DMS53 treated with DMSO at 0.1 percent for 48 hours (cell line): ENCODE measurements at regions not wholly inside any gene's neighbourhood (a gene's known extent, or its start where the extent isn't known, plus 50 kb on each side); places are given as distances from the start of the nearest gene placed in this dataset.
A peak's percentile ranks its signal among the peaks of the same experiment; 100 is the strongest.

ENCODE experiments used
- DNase-seq: peaks from one replicate; lab custom pipeline; 2025; ENCODE audit not compliant: unreplicated experiment; lab: John Stamatoyannopoulos, UW

DNA sequence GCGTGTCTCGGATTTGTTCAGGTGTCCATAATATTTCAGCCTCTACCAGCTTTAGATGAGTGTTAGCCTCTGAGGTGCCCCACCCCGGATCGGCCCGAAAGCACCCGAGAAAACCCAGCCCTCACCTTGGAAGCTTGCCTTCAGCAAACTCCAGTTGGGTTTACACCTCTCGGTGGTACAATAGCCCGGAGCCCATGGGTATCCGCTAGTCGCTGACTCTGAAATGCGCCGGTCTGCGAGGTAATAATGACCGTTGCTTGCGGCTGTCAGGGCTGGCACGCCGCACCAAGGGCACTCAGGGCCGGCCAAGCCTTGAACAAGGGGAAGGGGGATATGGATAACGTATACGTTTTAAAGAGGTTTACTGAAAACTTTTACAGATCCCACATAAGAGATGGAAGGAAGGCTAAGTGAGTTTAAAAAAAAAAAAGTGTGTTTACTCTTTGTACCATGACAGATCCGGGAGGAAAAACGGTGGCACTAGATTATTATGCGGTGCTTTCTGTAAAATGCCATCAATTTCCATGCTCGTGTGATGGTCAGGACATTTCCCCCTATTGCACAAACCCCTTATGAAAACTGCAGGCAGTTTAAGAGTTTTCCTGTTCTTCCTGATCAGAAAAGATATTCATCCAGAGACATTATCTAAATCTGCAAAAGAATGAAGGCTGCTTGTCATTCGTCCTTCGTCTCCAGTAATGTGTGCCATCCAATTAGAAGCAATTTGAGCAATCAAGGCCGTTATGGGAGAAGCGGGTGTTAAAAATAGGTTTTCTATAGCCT, 124.2 kb downstream of the TMEM161B start:
- no peak for DNase-seq

DNA sequence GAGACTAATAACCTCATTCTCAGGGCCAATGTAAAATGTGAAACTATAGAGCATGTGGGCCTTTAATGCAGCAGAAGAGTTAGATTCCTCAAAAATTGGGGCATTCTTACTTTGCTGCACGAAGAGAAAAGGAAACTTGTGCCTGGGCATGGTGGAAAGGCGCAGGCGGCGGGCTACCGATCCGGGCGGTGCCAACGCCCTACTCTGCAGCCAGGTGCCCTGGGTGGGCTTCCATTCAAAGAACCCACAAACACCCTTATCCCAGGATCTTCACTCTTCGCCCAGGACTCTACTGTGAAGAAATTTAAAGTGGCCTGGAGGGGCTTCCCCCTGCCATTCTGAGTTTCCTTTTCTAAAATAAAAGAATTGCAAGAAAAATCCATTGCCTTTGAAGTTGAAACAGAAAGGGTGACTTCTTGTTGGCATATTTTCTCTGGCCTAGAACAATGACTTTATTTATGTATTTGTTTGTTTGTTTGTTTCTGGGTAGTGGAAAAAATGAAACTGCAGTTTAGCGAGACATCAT, 124.9 kb downstream of the TMEM161B start:
- no peak for DNase-seq

DNA sequence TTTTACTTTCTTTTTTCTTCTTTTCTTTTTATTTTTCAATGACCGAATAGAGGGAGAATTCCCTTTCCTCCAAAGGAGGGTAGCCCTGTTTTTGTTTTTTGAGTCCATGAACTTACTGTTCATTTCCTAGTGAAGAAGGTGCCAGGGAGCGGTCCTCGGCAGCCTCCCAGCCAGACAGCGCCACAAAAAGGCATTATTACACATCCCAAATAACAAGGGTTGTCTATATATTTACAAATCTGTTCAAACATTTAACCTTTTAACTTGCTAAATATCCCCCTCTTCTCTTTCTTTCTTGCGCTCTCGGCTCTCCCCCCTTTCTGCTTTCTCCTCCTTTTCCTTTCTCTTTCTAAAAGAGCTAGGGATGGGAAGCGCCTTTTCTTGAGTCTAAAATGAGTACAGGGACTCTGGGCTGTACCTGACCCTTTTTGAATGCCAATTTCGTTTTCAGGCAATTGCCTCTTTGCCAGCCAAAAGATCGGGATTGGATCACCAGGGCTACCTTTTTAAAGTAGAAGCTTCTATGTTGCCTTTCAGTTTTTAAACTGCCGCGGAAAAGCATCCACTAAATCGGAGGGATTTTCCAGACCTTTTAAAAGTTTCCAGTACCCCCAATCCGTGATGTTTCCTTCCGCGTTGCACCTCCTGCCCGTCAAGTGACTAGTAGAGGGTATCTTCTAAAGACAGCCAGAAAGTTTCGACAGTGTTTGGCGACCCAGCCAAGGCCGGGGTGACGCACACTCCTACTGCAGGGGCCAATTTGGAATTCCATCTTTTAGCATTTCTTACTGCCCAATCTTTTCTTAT, 125.6 kb downstream of the TMEM161B start:
- DNase-seq: no peak

DNA sequence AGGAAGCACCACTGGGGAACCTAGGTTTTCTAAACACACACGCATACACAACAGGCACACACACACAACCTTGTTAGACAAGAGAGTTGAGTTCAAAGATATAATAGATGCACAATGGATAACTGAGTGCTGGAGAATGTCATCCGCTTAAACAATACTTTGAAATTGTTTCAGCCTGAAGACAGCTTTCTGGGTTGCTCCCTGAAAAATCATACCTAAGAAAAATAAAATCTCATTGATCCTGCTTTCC, 126.1 kb downstream of the TMEM161B start:
- no peak for DNase-seq

DNA sequence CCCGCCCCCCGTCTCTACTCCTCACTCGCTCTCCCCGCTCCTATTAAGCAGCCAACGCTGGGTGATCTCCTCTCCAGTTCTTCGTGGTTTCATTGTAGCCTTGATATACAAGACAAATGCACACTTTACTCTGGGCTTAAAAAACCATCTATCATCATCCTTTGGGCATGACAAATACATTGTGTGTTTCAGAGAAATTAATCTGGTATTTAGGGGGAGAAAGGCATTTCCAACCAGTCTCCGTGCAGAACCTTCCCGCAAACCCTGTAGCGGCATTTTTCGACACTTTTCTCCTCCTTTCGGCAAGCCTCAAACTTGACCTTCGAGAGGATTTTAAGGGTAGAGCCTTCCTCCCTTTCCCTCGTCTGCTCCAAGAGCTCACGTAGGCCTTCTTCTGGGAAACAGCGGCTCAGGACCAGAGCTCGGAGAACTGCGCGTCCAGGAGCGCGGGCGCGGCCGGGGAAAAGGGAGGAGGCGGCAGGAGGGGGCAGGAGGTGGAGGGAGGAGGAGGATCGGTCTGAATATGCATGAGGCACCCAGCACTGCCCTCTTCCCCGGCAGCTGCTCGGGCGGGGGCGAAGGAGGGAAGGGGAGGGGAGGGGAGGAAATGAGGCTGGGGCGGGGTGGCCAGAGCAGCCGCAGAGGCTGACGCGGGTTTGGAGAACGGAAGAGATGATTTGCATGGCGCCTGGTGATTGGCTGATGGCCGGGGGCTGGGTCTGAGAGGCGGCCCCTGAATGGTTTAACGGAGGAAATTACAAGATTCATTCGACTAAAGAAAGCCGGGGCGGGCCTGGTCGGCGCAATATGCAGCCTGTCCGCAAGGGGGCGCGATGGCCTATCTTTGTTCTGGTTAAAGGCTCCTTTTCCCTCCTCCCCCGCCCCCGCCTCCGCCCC, 127.5 kb downstream of the TMEM161B start:
- peak; percentile 97 for DNase-seq

DNA sequence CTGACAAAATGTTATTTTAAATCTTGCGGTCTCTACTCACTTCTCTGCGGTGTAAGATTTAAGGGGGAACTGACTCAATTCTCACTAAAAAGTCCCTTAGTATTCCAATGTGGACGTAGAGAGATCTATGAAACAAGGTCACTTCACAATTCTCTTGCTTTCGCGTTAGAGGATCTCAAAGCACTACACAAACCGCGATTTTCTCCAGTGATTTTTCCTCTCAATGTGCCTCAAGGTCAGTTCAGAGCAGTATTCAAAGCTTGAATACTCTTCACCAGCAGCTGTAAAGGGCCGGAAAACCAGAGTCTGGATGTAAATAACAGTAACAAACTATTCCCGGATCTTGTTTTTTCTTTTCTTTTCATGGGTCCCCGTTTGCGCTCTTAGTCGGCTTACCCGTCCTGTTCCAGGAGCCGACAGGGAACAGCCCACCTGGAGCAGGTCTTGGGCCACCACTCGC, 128.2 kb downstream of the TMEM161B start:
- DNase-seq: peak; percentile 55

DNA sequence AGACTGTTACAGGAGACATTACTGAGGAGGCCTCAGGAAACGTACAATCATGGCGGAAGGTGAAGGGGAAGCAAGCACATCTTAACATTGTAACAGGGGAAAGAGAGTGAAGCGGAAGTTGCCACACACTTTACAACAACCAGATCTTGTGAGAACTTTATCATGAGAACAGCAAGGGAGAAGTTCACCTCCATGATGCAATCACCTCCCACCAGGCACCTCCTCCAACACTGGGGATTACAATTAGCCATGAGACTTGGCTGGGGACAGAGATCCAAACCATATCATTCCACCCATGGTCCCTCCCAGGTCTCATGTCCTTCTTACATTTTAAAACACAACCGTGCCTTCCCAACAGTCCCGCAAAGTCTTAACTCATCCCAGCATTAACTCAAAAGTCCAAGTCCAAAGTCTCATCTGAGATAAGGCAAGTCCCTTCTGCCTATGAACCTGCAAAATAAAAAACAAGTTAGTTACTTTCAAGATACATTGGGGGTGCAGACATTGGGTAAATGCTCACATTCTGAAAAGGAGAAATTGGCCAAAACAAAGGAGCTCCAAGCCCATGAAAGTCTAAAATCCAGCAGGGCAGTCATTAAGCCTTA, 138.3 kb downstream of the TMEM161B start:
- DNase-seq: no peak

DNA sequence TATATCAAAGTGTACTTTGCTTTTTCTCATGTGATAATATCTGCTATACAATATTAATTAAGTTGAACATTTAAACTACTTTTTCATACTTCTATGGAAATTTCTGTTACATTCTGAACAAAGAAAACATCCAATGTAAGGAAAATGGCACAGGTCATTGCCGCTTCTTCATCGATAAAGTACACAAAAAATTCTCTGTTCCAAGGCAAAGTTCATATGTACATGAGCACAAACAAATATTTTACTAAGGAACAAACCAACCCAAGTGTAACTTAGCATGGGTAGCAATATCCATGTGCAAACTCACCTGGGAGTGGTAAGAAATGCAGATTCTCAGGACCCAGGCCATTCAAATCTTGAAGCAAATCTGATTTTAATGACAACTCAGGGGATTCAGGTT, 139.8 kb downstream of the TMEM161B start:
- DNase-seq: no peak

DNA sequence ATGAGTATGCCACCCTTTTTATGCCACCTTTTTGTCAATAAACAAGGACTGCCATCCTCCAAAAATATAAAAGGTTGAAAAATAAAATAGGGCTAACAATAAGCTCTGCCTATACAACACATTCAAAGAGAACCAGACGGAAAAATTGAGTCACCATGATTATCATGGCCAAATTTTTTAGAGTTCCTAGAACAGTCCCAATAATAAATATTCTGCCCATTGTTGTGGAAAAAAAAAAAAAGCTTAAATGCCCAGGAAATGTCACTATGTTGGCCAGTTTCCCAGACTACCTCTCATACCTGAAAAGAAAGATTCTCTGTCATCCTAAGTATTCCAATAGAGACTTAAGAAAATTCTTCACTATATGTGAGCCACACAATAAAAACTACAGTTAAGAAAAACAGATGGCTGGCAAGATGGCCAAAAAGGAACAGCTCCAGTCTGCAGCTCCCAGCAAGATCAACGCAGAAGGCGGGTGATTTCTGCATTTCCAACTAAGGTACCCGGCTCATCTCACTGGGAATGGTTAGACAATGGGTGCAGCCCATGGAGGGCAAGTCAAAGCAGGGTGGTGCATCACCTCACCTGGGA, 149.0 kb downstream of the TMEM161B start:
- no peak for DNase-seq

DNA sequence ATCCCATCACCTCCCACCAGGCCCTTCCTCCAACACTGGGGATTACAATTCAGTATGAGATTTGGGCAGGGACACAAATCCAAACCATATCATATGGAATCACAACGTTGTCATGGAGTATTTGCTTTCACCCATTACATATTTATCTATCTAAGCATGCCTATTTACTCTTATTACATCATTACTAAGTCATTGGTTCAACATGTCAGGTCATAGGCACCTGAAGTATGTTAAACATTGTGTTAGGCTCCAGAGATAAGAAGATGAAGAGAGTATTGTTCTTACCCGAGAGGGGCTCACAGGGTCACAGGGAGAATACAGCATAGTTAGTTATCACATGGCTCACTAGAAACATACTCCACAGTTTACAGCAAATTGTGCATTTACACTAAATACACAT, 150.5 kb downstream of the TMEM161B start:
- peak; percentile 26 for DNase-seq

DNA sequence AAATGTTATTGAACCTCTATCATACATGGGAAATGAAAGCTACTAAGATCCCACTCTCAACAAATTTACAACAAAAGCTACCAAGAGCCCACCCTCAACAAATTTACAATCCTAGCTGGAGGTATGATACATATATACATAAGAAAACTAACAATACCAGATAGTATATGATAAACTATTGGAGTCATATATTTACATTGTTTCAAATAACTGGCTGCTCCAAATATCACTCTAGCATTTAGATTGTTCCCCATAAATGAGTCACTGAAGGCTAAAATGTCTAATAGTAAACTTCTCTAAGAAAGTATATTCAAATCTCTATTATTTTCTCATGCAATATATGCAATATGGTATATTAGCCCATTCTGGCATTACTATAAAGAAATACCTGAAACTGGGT, 151.1 kb downstream of the TMEM161B start:
- DNase-seq: no peak

DNA sequence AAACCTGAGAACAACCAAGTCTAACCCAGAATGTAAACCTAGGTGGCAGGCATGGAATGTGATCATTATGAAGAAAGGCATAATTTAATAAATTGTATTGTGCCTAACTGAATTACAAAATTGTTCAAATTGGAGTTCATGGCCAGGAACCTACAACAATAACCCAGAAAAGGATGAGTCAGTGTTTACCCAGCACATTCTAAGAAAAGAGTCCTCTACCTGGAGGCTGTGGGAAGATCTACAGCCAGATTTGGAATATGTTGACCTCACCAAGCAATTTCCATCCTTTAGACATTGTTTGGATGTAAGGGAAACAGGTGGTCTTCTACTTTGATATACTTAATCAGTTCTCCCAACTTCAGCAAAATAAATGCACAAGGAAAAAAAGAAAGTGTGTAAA, 152.2 kb downstream of the TMEM161B start:
- DNase-seq: no peak

DNA sequence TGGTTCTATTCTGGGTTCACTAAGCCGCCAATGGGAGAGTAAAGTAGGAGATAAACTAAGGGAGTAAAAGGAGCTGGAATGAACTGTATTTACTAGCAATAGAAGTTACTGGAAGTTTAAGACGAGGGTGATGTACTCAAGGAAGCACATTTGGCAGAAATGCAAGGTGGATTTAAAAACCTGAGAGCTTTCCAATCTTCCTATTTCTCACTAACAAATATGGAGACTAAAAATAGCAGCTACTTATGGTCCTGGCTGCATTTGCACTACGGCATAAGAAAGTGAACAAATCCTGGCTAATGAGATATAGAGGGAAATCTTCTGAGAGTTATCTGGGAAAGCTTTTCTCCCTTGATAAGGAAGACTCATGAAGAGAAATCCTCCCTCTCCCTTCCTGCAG, 153.4 kb downstream of the TMEM161B start:
- DNase-seq: no peak

DNA sequence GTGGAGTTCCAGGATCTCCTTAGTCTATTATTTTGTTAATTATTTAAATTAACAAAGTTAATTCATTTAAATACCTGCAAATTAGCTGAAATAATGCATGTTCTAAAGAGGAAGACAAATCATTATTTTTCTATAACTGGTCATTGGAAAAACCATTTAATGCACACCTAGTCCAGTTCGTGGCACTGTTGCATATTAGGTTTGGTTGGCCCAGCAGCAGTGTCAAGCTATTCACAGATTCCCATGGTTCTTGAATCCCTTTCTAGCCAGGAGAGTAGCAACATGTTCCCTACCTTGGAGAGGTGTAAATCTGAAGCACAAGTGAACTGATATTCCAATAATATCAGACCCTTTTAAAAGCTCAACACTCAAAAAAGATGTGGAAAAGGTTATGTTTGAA, 155.2 kb downstream of the TMEM161B start:
- no peak for DNase-seq

DNA sequence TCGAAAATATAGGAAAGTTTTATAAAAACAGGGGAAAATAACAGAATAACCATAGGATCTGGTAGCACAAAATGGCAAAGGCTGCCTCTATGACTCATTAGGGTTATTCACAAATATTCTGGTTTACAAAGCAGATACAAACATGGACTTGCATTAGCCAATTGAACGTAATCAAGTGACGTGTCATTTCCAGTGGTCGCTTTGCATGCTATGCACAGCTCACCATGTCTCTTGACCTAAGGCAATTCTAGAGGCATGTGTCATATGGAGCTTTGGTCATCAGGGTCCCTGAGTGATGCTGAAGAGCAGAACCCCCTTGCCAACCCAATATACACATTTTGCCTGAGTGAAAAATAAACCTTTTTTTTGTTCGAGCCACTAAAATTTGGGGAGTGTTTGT, 158.8 kb downstream of the TMEM161B start:
- DNase-seq: no peak

DNA sequence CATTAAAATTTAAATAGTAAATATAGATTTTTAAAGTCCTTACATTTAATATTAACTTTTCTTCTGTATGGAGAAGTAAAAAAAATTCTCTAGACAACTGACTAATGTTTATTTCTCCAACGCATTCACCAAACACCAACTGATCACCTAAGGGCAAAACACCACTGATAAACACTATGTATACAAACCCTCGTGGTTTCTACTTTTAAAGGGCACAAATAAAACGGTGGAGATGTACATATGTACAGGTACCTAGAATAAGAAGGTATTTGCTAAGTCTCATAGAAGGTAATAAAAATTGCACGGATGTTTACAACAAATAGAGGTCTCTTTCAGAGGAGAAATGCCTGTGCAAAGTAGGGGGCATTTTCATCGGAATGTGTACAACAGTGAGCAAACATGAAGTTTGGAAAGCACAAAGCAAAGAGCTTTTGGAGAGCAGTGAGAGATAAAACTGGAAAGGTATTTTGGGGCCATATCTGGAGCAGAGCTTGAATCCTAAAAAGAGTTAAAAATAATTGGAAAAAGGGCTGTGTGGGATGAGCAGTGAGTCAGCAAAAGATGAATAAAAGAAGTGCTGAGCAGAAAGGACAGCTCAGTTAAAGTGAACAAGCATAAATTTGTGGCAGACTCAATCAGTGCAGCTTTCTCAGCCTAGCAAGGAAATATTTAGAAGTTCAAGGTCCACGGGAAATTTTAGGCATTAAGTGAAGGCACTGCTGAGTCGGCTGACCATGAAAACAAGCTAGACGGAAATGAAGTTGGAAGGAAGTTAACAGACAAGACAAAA, 160.0 kb downstream of the TMEM161B start:
- DNase-seq: no peak

DNA sequence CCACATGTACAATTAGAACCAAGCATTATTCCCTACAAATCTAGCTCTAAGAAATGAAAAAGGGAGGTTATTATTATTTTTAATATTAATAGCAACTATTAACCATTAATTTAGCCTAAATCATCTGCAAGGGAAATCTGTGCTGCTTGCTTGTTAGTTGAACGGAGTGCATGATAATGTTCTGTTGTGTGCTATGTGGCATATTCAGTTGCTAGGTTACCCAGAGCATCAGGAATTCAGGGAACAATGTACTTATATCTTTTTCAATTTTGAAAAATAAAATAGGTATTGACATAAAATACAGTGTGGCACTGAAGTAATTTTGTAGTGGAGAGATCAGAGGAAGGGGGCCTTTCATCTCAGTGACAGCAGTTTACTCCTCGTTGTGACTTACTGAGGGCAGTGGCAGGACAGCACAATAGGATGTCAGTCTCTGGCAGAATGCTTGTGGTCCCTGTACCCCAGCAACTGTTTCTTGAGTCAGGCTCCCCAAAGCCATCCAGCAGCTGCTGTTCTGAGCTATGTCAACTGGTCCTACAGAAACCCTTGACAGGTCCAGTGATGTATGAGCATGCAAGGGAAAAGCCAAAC, 173.6 kb downstream of the TMEM161B start:
- DNase-seq: no peak

DNA sequence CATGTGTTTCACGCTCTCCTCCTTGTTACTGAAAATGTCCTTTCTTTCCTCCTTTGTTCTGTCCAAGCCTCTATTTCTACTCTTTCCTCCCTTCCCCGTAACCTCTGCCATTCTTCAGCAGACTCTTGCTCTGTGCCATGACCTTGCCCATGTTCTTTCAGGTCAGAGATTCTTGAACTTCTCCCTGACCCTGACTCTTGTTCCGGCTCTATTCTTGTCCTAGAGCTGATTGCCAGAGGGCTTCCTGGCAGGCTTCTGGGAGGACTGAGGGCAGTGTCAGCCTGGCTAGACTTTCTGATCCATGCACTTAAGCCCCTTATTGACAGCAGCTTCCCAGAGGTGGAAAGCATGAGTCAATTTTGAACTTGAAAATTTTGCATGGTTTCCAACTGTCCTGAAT, 174.2 kb downstream of the TMEM161B start:
- DNase-seq: no peak

DNA sequence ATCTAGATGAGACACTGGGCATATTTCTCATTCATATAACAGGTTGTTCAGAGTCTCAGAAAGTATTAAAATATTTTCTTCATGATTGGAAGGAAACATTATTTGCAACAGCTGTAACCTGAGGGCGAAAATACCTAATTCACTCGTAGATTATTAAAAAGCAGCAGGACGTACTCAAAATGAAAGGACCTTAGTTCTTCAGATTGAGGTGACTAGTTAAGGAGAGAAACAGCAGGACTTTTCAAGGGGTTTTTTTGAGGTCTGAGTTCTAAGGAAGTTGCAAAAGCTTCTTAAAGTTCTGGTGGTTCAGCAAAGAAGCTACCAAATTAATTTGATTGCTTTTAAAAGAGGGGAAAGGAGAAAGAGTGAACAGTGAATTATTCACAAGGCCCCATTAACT, 174.9 kb downstream of the TMEM161B start:
- no peak for DNase-seq
